ENCODE measurements at regions not wholly inside any gene's neighbourhood (a gene's known extent, or its start where the extent isn't known, plus 50 kb on each side); places are given as distances from the start of the nearest gene placed in this dataset.

DNA sequence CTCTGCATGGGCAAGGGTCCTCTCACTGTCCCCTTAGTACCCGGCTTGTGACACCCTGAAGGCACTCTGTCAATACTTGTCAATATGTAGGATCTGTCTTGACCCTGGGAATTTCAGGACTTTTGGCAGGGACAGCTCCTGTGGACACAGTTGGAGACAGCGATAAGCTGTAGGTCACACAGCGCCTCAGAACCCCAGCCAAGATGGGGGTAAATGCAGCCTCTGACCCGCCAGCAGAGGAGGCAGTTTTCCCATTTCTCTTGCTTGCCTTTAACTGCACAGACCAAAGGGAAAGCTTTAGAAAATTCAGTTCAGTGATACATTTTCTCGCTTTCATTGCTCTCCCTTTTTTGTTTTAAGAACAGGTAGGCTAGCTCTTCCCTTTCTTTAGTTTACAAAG, 54.8 kb upstream of the KLHL29 start:
- peak; percentile 5 for DNase-seq
